Transverse colon (tissue), 4 donors: ENCODE measurements at regions not wholly inside any gene's neighbourhood (a gene's known extent, or its start where the extent isn't known, plus 50 kb on each side); places are given as distances from the start of the nearest gene placed in this dataset.

ENCODE experiments used
- POLR2A ChIP-seq: fragments of 450-650 bp; IDR thresholded peaks from one replicate; pipeline ENCODE4 v1.6.1; 2016; ENCODE audit warnings: antibody characterized with exemption, mild to moderate bottlenecking, moderate library complexity
- POLR2AphosphoS5 ChIP-seq, 3 donors: sonication (generic); formaldehyde crosslinking; IDR thresholded peaks; one replicate each; pipeline ENCODE4 v1.6.1; 2016; ENCODE audit warnings: antibody characterized with exemption in 3 of 3
- TF ChIP-seq, protein P1 (sequence below), 5 experiments: fragments of 200-600 bp in 3 of 5; fragments of 450-650 bp in 2 of 5; sonication (generic) in 3 of 5; IDR thresholded peaks; 1 replicate in 2 of 5; 2 replicates in 3 of 5; pipeline ENCODE4 v1.5.1; 2016 to 2017; ENCODE audit warnings: antibody characterized with exemption in 5 of 5, inconsistent platforms in 3 of 5, mild to moderate bottlenecking in 2 of 5, moderate library complexity in 1 of 5

- TF ChIP-seq, protein P1, sequence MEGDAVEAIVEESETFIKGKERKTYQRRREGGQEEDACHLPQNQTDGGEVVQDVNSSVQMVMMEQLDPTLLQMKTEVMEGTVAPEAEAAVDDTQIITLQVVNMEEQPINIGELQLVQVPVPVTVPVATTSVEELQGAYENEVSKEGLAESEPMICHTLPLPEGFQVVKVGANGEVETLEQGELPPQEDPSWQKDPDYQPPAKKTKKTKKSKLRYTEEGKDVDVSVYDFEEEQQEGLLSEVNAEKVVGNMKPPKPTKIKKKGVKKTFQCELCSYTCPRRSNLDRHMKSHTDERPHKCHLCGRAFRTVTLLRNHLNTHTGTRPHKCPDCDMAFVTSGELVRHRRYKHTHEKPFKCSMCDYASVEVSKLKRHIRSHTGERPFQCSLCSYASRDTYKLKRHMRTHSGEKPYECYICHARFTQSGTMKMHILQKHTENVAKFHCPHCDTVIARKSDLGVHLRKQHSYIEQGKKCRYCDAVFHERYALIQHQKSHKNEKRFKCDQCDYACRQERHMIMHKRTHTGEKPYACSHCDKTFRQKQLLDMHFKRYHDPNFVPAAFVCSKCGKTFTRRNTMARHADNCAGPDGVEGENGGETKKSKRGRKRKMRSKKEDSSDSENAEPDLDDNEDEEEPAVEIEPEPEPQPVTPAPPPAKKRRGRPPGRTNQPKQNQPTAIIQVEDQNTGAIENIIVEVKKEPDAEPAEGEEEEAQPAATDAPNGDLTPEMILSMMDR (IDR thresholded peaks at IDR 0.05), result no peak
- TF ChIP-seq POLR2A (no peak), POLR2AphosphoS5 (IDR thresholded peaks at IDR 0.05) (no peak)
Observed at GRCh38 chr9:30925126-30925525, 1459.3 kb upstream of the ACO1 start.
